Fibroblast of mammary gland (primary cell): ENCODE measurements at regions not wholly inside any gene's neighbourhood (a gene's known extent, or its start where the extent isn't known, plus 50 kb on each side); places are given as distances from the start of the nearest gene placed in this dataset.
"Not testable (repeated sequence)": the region's sequence is repeated elsewhere in the genome, so short reads cannot be mapped to it uniquely, and the experiment has no call there.

Experiments
- DNase-seq: peaks from one replicate; pipeline ENCODE4 v3.0.0-alpha.2; 2010; ENCODE audit warnings: low read depth
- H3K4me3 ChIP-seq: 2 replicates; pipeline ENCODE4 v1.5.1; 2011; ENCODE audit warnings: low read depth, mild to moderate bottlenecking, low read length, moderate library complexity; ENCODE audit not compliant: control insufficient read depth
- TF ChIP-seq, protein P1 (sequence below): conservative IDR thresholded peaks from 2 replicates; pipeline ENCODE4 v1.5.1; 2011; ENCODE audit warnings: low read depth, low read length, inconsistent platforms; ENCODE audit not compliant: control insufficient read depth, insufficient read depth

DNA sequence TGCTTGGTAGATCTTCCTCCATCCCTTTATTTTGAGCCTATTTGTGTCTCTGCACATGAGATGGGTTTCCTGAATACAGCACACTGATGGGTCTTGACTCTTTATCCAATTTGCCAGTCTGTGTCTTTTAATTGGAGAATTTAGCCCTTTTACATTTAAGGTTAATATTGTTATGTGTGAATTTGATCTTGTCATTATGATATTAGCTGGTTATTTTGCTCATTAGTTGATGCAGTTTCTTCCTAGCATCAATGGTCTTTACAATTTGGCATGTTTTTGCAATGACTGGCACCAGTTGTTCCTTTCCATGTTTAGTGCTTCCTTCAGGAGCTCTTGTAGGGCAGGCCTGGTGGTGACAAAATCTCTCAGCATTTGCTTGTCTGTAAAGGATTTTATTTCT is 72.4 kb downstream of the HNRNPD start:
- DNase-seq, H3K4me3 ChIP-seq: not testable (repeated sequence)

DNA sequence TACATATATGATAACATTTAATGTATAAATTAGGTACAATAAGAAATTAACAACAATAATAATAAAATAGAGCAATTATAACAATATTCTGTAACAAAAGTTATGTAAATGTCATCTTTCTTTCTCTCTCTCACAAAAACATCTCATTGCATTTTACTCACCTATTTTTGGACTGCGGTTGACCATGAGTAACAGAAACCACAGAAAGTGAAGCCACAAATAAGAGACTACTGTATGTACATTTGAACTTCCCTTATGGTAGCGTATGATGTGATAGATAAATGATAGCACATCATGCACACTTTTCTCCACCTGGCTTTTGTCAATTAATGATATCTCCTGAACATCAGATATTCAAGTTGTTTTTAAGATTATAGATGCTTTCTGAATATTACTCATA is 80.5 kb downstream of the HNRNPD start:
- no peak for DNase-seq
- TF ChIP-seq, protein P1, sequence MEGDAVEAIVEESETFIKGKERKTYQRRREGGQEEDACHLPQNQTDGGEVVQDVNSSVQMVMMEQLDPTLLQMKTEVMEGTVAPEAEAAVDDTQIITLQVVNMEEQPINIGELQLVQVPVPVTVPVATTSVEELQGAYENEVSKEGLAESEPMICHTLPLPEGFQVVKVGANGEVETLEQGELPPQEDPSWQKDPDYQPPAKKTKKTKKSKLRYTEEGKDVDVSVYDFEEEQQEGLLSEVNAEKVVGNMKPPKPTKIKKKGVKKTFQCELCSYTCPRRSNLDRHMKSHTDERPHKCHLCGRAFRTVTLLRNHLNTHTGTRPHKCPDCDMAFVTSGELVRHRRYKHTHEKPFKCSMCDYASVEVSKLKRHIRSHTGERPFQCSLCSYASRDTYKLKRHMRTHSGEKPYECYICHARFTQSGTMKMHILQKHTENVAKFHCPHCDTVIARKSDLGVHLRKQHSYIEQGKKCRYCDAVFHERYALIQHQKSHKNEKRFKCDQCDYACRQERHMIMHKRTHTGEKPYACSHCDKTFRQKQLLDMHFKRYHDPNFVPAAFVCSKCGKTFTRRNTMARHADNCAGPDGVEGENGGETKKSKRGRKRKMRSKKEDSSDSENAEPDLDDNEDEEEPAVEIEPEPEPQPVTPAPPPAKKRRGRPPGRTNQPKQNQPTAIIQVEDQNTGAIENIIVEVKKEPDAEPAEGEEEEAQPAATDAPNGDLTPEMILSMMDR = no peak
- no peak overlapping the region for H3K4me3 ChIP-seq

DNA sequence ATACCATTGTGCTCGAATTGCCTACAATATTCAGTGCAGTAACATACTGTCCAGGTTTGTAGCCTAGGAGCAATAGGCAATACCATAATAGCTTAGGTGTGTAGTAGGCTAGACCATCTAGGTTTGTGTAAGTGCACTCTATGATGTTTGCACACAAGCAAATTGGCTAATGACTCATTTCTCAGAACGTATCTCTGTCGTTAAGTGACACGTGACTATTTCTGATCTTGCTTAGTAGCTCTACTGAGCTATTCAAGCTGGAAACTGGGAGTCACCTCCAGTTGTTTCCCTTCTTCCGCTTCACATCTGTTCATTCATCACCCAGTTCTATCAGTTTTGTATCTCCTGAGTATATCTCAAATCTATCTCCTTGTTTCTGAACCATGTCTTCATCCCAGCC is 86.1 kb downstream of the HNRNPD start:
- no peak for DNase-seq
- no peak overlapping the region for H3K4me3 ChIP-seq
- TF ChIP-seq, protein P1 = no peak

DNA sequence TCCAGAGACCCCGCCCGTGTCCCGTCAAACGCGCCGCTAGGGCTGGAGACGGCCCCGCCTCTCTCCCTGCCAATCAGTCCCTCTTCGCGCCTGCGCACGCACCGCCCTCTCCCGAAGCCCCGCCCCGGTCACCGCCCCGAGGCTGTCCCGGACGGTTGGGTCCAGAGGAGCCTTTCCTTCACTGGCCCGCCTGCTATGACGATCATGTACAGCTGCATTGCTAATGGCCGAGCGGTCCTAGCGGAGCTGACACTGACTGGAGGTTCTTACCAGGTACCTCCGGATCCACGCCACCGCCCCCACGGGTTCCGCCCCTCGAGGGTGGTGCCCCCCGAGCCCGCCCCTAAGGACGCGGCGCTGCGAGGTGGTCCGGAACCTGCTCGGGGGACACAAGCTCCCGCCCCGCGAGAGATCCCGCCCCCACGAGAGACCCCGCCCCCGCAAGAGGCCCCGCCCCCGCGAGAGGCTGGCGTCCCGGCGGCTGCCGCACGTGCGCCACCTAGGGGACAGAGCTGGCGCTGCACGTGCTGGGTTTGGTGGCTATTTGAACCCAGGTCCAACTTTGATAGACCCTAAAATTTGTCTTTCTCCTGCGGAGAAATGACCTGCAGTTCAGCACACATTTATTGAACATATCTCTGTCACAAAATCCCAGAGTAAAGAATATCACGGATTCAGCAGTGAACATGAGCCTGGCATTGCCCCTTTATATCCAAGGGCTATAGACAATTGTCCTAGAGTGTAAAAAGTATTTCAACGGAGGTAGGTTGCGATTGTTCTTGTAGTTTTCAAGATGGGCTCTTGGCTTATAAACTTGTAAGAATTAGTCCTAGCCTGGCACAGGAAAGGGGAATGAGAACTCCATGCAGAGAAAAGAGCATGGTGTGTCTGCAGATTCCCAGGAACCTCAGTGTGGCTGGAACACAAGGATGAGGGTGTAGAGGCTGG is 88.7 kb downstream of the HNRNPD start:
- peak overlapping the region; percentile 55 for H3K4me3 ChIP-seq
- peak; percentile 98 for DNase-seq

DNA sequence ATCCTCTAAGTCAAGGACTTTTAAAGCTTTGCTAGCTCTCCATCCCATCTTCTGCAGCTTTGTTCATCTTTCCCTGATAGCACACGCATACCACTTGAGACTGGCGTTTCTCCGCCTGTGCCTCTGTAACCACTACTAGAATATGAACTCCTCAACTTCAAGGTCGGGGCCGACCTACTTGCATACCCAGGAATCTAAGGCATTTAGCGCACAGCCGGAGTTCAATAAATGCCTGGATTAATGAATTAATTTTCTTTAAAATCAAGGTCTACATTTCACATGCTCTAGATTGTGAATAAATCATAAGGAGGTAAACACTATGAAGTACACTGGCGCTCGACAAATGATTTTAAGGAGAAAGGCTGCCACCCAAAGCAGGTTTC is 89.3 kb downstream of the HNRNPD start:
- TF ChIP-seq, protein P1 = no peak
- H3K4me3 ChIP-seq = peak overlapping the region; percentile 47
- DNase-seq = no peak

More for the DNA sequence above, 88.7 kb downstream of the HNRNPD start:
- TF ChIP-seq, protein P1 = peak; percentile 62

DNA sequence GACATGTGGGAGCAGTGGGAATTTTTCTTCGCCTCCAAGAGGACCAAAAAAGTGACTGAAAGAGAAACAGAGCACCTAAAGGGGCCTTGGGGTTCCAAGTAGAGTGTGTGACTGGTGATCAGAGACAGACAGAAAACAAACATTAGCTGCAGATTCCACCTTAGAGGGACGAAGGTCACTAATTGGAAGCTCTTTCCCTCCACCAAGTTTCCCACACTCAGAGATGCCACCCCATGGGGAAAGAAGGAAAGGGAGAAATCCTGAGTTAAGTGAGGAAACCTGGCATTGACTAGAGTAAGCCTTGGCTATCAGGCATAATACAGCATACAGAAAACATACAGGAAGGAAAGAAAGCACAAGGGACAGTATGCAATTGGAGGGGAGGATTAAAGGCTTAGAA is 90.9 kb downstream of the HNRNPD start:
- H3K4me3 ChIP-seq = no peak overlapping the region
- TF ChIP-seq, protein P1 = no peak
- no peak for DNase-seq

DNA sequence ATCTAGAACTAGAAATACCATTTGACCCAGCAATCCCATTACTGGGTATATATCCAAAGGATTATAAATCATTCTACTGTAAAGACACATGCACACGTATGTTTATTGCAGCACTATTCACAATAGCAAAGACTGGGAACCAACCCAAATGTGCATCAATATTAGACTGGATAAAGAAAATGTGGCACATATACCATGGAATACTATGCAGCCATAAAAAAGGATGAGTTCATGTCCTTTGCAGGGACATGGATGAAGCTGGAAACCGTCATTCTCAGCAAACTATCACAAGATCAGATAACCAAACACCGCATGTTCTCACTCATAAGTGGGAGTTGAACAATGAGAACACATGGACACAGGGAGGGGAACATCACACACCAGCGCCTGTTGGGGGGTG is 94.2 kb downstream of the HNRNPD start:
- H3K4me3 ChIP-seq, DNase-seq: not testable (repeated sequence)

DNA sequence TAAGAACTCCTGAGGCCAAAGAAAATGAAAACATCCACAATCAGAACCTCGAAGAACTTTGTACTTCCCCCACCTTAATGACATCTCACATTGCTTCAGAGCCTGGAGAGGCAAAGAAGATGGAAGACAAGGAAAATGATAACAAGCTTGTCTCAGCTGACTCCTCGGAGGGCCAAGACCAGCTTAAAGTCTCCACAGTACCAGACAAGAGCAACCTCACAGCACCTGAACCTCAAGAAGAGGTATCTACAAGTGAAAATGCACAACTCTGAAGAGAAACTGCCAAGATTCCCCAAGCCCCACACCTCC is 97.5 kb downstream of the HNRNPD start:
- no peak overlapping the region for H3K4me3 ChIP-seq
- TF ChIP-seq, protein P1 = no peak
- no peak for DNase-seq
